ENCODE measurements at regions not wholly inside any gene's neighbourhood (a gene's known extent, or its start where the extent isn't known, plus 50 kb on each side); places are given as distances from the start of the nearest gene placed in this dataset.

DNA sequence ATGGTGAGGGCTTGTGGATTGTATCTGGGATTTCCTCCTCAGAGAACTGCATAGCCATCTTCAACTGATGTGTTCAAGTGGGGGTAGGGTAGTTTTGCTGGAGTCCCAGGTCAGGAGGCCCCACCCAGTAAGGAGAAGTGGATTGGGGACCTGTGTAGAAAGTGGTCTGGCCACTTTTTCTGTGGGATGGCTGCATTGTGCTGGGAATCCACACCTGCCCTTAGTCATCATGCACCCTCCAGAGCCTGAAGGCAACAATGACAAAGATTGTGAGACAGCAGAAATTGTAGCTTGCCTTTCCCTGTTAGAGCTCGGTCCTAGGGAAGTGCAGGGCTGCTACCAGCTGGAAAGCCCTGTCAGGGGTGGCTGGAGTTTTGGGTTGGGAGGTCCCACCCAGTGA is 255.4 kb downstream of the NDFIP2 start:
- DNase-seq: no peak
- H3K4me1 Mint-ChIP-seq: no peaks in the 10 kb centered on the region
- H3K27me3 Mint-ChIP-seq (ENCODE audit: low read depth in 3 of 3): peaks cover 1 to 3% (median 3%) of the 10 kb centered on the region in 3 donors
- H3K4me3 Mint-ChIP-seq: no peak overlapping the region
- H3K36me3 Mint-ChIP-seq: no peaks in the 10 kb centered on the region
- peaks cover 2 to 8% (median 5%) of the 10 kb centered on the region in 6 donors for H3K9me3 Mint-ChIP-seq
- H3K27ac Mint-ChIP-seq: no peak overlapping the region

DNA sequence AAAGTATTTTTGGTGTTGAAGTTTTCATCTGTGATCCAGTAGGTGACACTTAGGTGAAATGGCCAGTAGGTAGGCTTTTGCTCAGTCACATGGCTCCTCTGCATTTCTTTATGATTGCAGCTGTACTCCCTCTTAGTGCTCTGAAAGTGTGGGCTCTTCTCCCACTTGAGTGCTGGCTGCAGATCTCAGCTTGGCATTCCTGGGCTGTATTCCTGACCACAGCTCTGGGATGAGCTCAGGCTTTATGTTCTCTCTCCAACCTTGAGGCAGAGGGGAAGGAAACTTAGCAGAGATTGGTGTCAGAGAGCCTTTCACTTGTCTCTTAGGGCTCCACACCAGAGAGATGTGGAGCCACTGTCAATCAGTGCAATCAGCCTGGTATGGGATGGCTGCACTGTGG is 254.3 kb downstream of the NDFIP2 start:
- Mint-ChIP-seq H3K9me3 (peaks cover 2 to 9% (median 5%) of the 10 kb centered on the region in 6 donors), H3K36me3 (no peaks in the 10 kb centered on the region), H3K4me1 (no peaks in the 10 kb centered on the region), H3K4me3 (no peak overlapping the region), H3K27ac (no peak overlapping the region), H3K27me3 (ENCODE audit: low read depth in 3 of 3) (peaks cover 1 to 3% (median 3%) of the 10 kb centered on the region in 3 donors)
- no peak for DNase-seq

GRCh38 chr13:79727086-79727485 is 246.1 kb downstream of the NDFIP2 start:
- Mint-ChIP-seq H3K9me3 (peaks cover 0 to 4% (median 0%) of the 10 kb centered on the region in 6 donors), H3K27me3 (ENCODE audit: low read depth in 3 of 3) (peaks cover 0 to 4% (median 0%) of the 10 kb centered on the region in 3 donors), H3K4me1 (no peaks in the 10 kb centered on the region), H3K4me3 (no peak overlapping the region), H3K36me3 (no peaks in the 10 kb centered on the region), H3K27ac (no peak overlapping the region)
- no peak for DNase-seq

GRCh38 chr13:79725841-79726240 is 244.9 kb downstream of the NDFIP2 start:
- H3K9me3 Mint-ChIP-seq: peaks cover 0 to 4% (median 0%) of the 10 kb centered on the region in 6 donors

GRCh38 chr13:79724348-79725103 is 243.6 kb downstream of the NDFIP2 start:
- Mint-ChIP-seq H3K4me1 (no peaks in the 10 kb centered on the region), H3K4me3 (no peak overlapping the region)
- no peak for DNase-seq

More at GRCh38 chr13:79725841-79726240, 244.9 kb downstream of the NDFIP2 start:
- DNase-seq: no peak
- H3K27ac Mint-ChIP-seq: no peak overlapping the region
- H3K4me3 Mint-ChIP-seq: no peak overlapping the region
- H3K27me3 Mint-ChIP-seq (ENCODE audit: low read depth in 3 of 3): peaks cover 0 to 4% (median 0%) of the 10 kb centered on the region in 3 donors
- H3K4me1 Mint-ChIP-seq: no peaks in the 10 kb centered on the region
- no peaks in the 10 kb centered on the region for H3K36me3 Mint-ChIP-seq

GRCh38 chr13:79723519-79724024 is 242.6 kb downstream of the NDFIP2 start:
- no peak overlapping the region for H3K27ac Mint-ChIP-seq
- H3K4me1 Mint-ChIP-seq: no peaks in the 10 kb centered on the region
- no peak for DNase-seq
- H3K36me3 Mint-ChIP-seq: no peaks in the 10 kb centered on the region
- peaks cover 0 to 4% (median 0%) of the 10 kb centered on the region in 3 donors for H3K27me3 Mint-ChIP-seq (ENCODE audit: low read depth in 3 of 3)
- no peak overlapping the region for H3K4me3 Mint-ChIP-seq
- peaks cover 0 to 5% (median 2%) of the 10 kb centered on the region in 6 donors for H3K9me3 Mint-ChIP-seq

More at GRCh38 chr13:79724348-79725103, 243.6 kb downstream of the NDFIP2 start:
- H3K27ac Mint-ChIP-seq: no peak overlapping the region
- peaks cover 0 to 4% (median 0%) of the 10 kb centered on the region in 3 donors for H3K27me3 Mint-ChIP-seq (ENCODE audit: low read depth in 3 of 3)
- no peaks in the 10 kb centered on the region for H3K36me3 Mint-ChIP-seq
- peaks cover 0 to 4% (median 0%) of the 10 kb centered on the region in 6 donors for H3K9me3 Mint-ChIP-seq

DNA sequence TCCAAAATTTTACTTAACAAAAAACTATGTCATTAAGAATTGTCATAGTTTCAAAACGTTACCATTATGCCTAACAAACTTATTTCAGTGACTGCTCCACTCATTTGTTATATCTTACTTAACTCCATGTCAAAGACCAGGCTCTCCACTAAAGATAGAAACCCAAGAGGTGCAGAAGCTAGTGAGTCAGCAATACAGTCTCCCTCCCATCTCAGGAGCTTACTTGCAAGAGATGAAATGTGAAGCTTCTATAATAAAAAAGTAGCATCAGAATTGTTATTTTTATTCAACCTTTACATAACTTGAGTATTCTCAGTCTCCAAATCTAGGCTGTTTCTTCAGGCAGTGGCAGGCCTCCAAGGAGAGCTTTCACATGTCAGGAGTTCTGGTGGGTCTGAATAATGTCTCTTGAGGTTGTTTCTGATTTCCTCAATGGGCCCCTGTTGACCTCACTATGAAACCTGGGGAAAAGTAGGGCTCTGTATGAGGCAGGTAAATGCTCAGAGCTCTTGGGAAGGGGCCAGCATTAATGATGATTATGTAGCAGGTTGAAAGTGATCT is 242.0 kb downstream of the NDFIP2 start:
- no peak overlapping the region for H3K4me3 Mint-ChIP-seq
- DNase-seq: no peak
- H3K4me1 Mint-ChIP-seq: no peaks in the 10 kb centered on the region
- H3K9me3 Mint-ChIP-seq: peaks cover 0 to 8% (median 4%) of the 10 kb centered on the region in 6 donors
- H3K27me3 Mint-ChIP-seq (ENCODE audit: low read depth in 3 of 3): peaks cover 0 to 4% (median 0%) of the 10 kb centered on the region in 3 donors
- H3K27ac Mint-ChIP-seq: no peak overlapping the region
- H3K36me3 Mint-ChIP-seq: no peaks in the 10 kb centered on the region

DNA sequence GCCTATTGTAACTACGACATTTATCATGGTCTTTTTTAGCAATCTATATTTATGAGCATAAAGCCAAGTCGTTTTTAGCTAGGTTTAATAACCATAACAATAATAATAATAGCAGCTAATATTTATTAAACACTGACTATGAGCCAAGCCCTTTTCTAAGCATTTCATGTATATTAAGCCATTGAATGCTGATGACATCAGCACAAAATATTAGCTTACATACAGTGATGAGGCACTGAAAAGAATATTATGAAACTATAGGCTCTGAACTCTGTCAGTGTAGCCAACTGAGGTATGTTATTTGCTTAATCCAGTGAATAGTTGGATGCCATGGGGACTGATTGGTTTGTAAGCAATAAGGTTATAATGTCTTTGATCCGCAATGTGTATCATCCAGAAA is 235.2 kb downstream of the NDFIP2 start:
- peaks cover 0 to 2% (median 0%) of the 10 kb centered on the region in 3 donors for H3K27me3 Mint-ChIP-seq (ENCODE audit: low read depth in 3 of 3)
- no peak for DNase-seq
- no peaks in the 10 kb centered on the region for H3K4me1 Mint-ChIP-seq
- no peak overlapping the region for H3K27ac Mint-ChIP-seq
- peaks cover 0 to 18% (median 3%) of the 10 kb centered on the region in 6 donors for H3K9me3 Mint-ChIP-seq
- H3K36me3 Mint-ChIP-seq: no peaks in the 10 kb centered on the region
- no peak overlapping the region for H3K4me3 Mint-ChIP-seq

DNA sequence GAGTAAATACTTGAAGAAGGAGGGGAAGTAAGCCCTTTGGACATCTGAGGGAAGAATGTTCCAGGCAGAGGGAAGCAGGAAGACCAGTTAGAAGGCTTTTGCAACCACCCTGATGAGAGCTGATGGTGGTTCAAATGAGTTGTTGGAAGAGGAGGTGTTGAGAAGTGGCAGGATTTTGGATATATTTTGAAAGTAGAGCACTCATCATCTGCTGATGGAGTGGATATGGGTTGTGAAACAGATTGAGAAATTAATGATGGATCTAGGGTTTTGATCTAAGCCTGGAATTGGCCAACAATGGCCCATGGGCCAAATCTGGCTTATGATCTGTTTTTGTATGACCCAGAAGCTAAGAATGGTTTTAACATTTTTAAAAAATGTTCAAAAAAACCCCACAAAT is 230.7 kb downstream of the NDFIP2 start:
- H3K27me3 Mint-ChIP-seq (ENCODE audit: low read depth in 3 of 3): peaks cover 0 to 2% (median 0%) of the 10 kb centered on the region in 3 donors
- H3K4me3 Mint-ChIP-seq: no peak overlapping the region
- DNase-seq: no peak
- peaks cover 0 to 12% (median 0%) of the 10 kb centered on the region in 6 donors for H3K9me3 Mint-ChIP-seq
- no peaks in the 10 kb centered on the region for H3K4me1 Mint-ChIP-seq
- no peaks in the 10 kb centered on the region for H3K36me3 Mint-ChIP-seq
- no peak overlapping the region for H3K27ac Mint-ChIP-seq

DNA sequence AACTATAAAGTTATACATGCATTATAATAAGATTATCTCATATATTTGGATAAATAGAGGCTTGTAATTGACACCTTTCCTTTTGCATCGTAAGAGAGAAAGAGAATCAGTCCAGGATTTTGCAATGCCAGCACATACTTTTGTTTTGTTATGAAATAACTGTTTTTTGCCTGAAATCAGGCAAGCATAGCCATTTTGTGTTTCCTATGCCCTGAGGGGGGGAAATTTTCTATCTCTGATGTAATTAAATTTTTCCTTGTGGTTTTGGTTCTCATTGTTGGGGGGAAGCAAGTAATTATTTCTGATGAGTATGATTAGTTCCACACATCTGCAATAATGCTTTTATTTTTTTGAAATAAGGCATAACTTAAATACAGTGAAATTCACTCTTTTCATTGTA is 229.4 kb downstream of the NDFIP2 start:
- Mint-ChIP-seq H3K27me3 (ENCODE audit: low read depth in 3 of 3) (peaks cover 0 to 2% (median 0%) of the 10 kb centered on the region in 3 donors), H3K4me3 (no peak overlapping the region), H3K36me3 (no peaks in the 10 kb centered on the region), H3K9me3 (peaks cover 0 to 12% (median 0%) of the 10 kb centered on the region in 6 donors), H3K4me1 (no peaks in the 10 kb centered on the region), H3K27ac (no peak overlapping the region)
- no peak for DNase-seq

GRCh38 chr13:79709471-79709870 is 228.5 kb downstream of the NDFIP2 start:
- H3K36me3 Mint-ChIP-seq: no peaks in the 10 kb centered on the region
- H3K4me3 Mint-ChIP-seq: no peak overlapping the region
- H3K4me1 Mint-ChIP-seq: no peaks in the 10 kb centered on the region
- H3K9me3 Mint-ChIP-seq: peaks cover 0 to 12% (median 0%) of the 10 kb centered on the region in 6 donors
- no peak overlapping the region for H3K27ac Mint-ChIP-seq
- no peak for DNase-seq
- H3K27me3 Mint-ChIP-seq (ENCODE audit: low read depth in 3 of 3): peaks cover 0 to 1% (median 0%) of the 10 kb centered on the region in 3 donors

GRCh38 chr13:79703772-79704171 is 222.8 kb downstream of the NDFIP2 start:
- no peak for DNase-seq
- no peaks in the 10 kb centered on the region for H3K4me1 Mint-ChIP-seq
- H3K27me3 Mint-ChIP-seq (ENCODE audit: low read depth in 3 of 3): peaks cover 0 to 1% (median 0%) of the 10 kb centered on the region in 3 donors
- no peak overlapping the region for H3K4me3 Mint-ChIP-seq
- H3K36me3 Mint-ChIP-seq: no peaks in the 10 kb centered on the region
- peaks cover 0 to 4% (median 0%) of the 10 kb centered on the region in 6 donors for H3K9me3 Mint-ChIP-seq
- no peak overlapping the region for H3K27ac Mint-ChIP-seq

DNA sequence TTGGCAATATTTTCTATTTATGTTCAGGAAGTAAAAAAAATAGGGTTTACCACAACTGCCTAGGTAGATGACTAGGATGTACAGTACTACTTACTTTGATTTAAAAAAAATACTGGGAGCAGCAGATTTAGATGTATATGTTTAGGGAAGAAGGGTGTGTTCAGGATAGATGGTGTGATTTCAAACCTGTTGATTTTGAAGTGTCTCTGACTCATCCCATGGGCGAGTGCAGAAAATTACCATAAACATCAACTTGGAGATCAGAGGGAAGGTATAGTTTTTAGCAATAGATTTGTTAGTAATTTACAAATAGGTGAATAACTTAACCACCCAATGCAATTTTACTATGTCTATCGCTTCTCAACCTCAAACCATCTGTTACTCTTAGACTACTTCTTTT is 214.8 kb downstream of the NDFIP2 start:
- no peaks in the 10 kb centered on the region for H3K4me1 Mint-ChIP-seq
- H3K4me3 Mint-ChIP-seq: no peak overlapping the region
- peaks cover 0 to 3% (median 3%) of the 10 kb centered on the region in 3 donors for H3K27me3 Mint-ChIP-seq (ENCODE audit: low read depth in 3 of 3)
- no peak overlapping the region for H3K27ac Mint-ChIP-seq
- H3K9me3 Mint-ChIP-seq: peaks cover 0 to 3% (median 0%) of the 10 kb centered on the region in 6 donors
- no peak for DNase-seq
- H3K36me3 Mint-ChIP-seq: no peaks in the 10 kb centered on the region

- DNase-seq: no peak
- Mint-ChIP-seq H3K4me1 (no peaks in the 10 kb centered on the region), H3K27me3 (ENCODE audit: low read depth in 3 of 3) (peaks cover 3% of the 10 kb centered on the region in 3 donors), H3K27ac (no peak overlapping the region), H3K9me3 (peaks cover 0 to 3% (median 0%) of the 10 kb centered on the region in 6 donors), H3K36me3 (no peaks in the 10 kb centered on the region), H3K4me3 (no peak overlapping the region)
Measured at GRCh38 chr13:79692846-79693245, 211.9 kb downstream of the NDFIP2 start.

All from immature natural killer cell (primary cell).